H1 (cell line): ENCODE measurements at regions not wholly inside any gene's neighbourhood (a gene's known extent, or its start where the extent isn't known, plus 50 kb on each side); places are given as distances from the start of the nearest gene placed in this dataset.

Source experiments
- CTCF ChIA-PET: fragments of 300-600 bp; sonication (Branson Sonifier 250); formaldehyde crosslinking; loops from one replicate; lab custom pipeline; 2021; ENCODE audit not compliant: partially characterized antibody; lab: Charles Lee
- POLR2A ChIA-PET: fragments of 300-600 bp; sonication (Branson Sonifier 250); formaldehyde crosslinking; loops from one replicate; lab custom pipeline; 2021; ENCODE audit warnings: inconsistent platforms; ENCODE audit not compliant: partially characterized antibody; lab: Charles Lee
- DNase-seq, 2 experiments: peaks; one replicate each; pipeline versions ENCODE4 v3.0.0 to v3.0.0-alpha.2; 2010 to 2022; ENCODE audit warnings: low spot score in 2 of 2, low read depth in 1 of 2, mixed read lengths in 1 of 2
- FAIRE-seq: peaks from 2 replicates; lab custom pipeline; 2011; peaks lifted over from hg19 to GRCh38; lab: Jason Lieb, UNC
- H2AFZ ChIP-seq: 2 replicates; pipeline ENCODE4 v1.8.1; 2012; ENCODE audit warnings: low read length, inconsistent platforms
- H2AK5ac ChIP-seq: 2 replicates; pipeline ENCODE4 v1.6.1; 2013; ENCODE audit warnings: low read depth, low read length
- H2BK120ac ChIP-seq: replicated peaks from 2 replicates; pipeline ENCODE3; 2013; ENCODE audit warnings: low read depth, low read length, inconsistent platforms
- H2BK12ac ChIP-seq: 2 replicates; pipeline ENCODE4 v1.6.1; 2013; ENCODE audit warnings: low read depth, low read length
- H2BK15ac ChIP-seq: 2 replicates; pipeline ENCODE4 v1.6.1; 2013; ENCODE audit warnings: low read length
- H2BK20ac ChIP-seq: 2 replicates; pipeline ENCODE4 v1.6.1; 2013; ENCODE audit warnings: low read length
- H2BK5ac ChIP-seq: 2 replicates; pipeline ENCODE4 v1.6.1; 2013; ENCODE audit warnings: low read depth, low read length
- H3K14ac ChIP-seq: 2 replicates; pipeline ENCODE4 v1.6.1; 2013; ENCODE audit warnings: inconsistent platforms; ENCODE audit not compliant: insufficient read length
- H3K18ac ChIP-seq: 2 replicates; pipeline ENCODE4 v1.6.1; 2013; ENCODE audit warnings: low read length; ENCODE audit errors: extremely low read depth
- H3K23ac ChIP-seq: 2 replicates; pipeline ENCODE4 v1.6.1; 2013; ENCODE audit warnings: inconsistent platforms; ENCODE audit not compliant: insufficient read length
- H3K23me2 ChIP-seq: 2 replicates; pipeline ENCODE4 v1.6.1; 2013; ENCODE audit warnings: low read depth, low read length
- H3K27ac ChIP-seq: 2 replicates; pipeline ENCODE4 v1.6.1; 2011; ENCODE audit warnings: low read depth, low read length, inconsistent platforms
- H3K27me3 ChIP-seq, 4 experiments: replicated peaks in 1 of 4; 1 replicate in 1 of 4; 2 replicates in 3 of 4; pipeline versions ENCODE4 v1.6.1 to v1.8.1; 2011 to 2013; ENCODE audit warnings: low read length in 3 of 4, mild to moderate bottlenecking in 3 of 4, inconsistent platforms in 2 of 4, mixed read lengths in 2 of 4, moderate library complexity in 1 of 4; ENCODE audit not compliant: control insufficient read depth in 3 of 4, insufficient read depth in 3 of 4; ENCODE audit errors: extremely low read depth in 1 of 4
- H3K36me3 ChIP-seq, 4 experiments: 2 replicates each; pipeline versions ENCODE4 v1.6.1 to v1.8.1; 2011 to 2013; ENCODE audit warnings: mild to moderate bottlenecking in 4 of 4, low read length in 3 of 4, moderate library complexity in 2 of 4, control low read depth in 1 of 4, inconsistent platforms in 1 of 4; ENCODE audit not compliant: insufficient read depth in 4 of 4, control insufficient read depth in 2 of 4
- H3K4ac ChIP-seq: replicated peaks from 2 replicates; pipeline ENCODE3; 2013; ENCODE audit warnings: low read length, low read depth, mixed read lengths, inconsistent platforms; ENCODE audit not compliant: insufficient read length
- H3K4me1 ChIP-seq, 4 experiments: replicated peaks in 1 of 4; 1 replicate in 1 of 4; 2 replicates in 3 of 4; pipeline versions ENCODE4 v1.6.1 to v1.8.1; 2011 to 2013; ENCODE audit warnings: low read length in 3 of 4, inconsistent platforms in 2 of 4, mixed read lengths in 1 of 4; ENCODE audit not compliant: insufficient read depth in 4 of 4, control insufficient read depth in 3 of 4
- H3K4me2 ChIP-seq, 2 experiments: 2 replicates each; pipeline versions ENCODE4 v1.6.1 to v1.8.1; 2011 to 2013; ENCODE audit warnings: low read depth in 2 of 2, low read length in 2 of 2, control low read depth in 1 of 2, inconsistent platforms in 1 of 2, mild to moderate bottlenecking in 1 of 2; ENCODE audit not compliant: insufficient read depth in 1 of 2
- H3K4me3 ChIP-seq, 4 experiments: fragments of 200-600, 300-600 bp in 1 of 4; sonication (generic), shearing (Covaris generic), sonication (Bioruptor Twin) in 1 of 4; 2 replicates each; pipeline versions ENCODE4 v1.5.1 to v1.8.1; 2011 to 2016; ENCODE audit warnings: low read length in 4 of 4, low read depth in 3 of 4, control low read depth in 2 of 4, inconsistent platforms in 2 of 4, mild to moderate bottlenecking in 2 of 4, mixed read lengths in 1 of 4, moderate library complexity in 1 of 4; ENCODE audit not compliant: insufficient read depth in 2 of 4; ENCODE audit errors: extremely low read depth in 1 of 4
- H3K56ac ChIP-seq: replicated peaks from 2 replicates; pipeline ENCODE3; 2013; ENCODE audit warnings: low read depth, mild to moderate bottlenecking, mixed read lengths, low read length, inconsistent platforms; ENCODE audit not compliant: insufficient read length
- H3K79me1 ChIP-seq: 2 replicates; pipeline ENCODE4 v1.6.1; 2013; ENCODE audit warnings: low read depth, low read length, control low read depth
- H3K79me2 ChIP-seq, 2 experiments: 2 replicates each; pipeline versions ENCODE4 v1.6.1 to v1.8.1; 2012 to 2013; ENCODE audit warnings: low read length in 2 of 2, mild to moderate bottlenecking in 2 of 2, inconsistent platforms in 1 of 2; ENCODE audit not compliant: insufficient read depth in 2 of 2, control insufficient read depth in 1 of 2
- H3K9ac ChIP-seq, 4 experiments: replicated peaks in 1 of 4; 1 replicate in 1 of 4; 2 replicates in 3 of 4; pipeline versions ENCODE4 v1.6.1 to v1.8.1; 2011 to 2013; ENCODE audit warnings: low read depth in 3 of 4, low read length in 3 of 4, control low read depth in 2 of 4, mild to moderate bottlenecking in 2 of 4, moderate library complexity in 2 of 4, inconsistent platforms in 1 of 4; ENCODE audit errors: extremely low read depth in 1 of 4
- H3K9me3 ChIP-seq, 2 experiments: 2 replicates each; pipeline versions ENCODE4 v1.6.1 to v1.8.1; 2012 to 2013; ENCODE audit warnings: mild to moderate bottlenecking in 2 of 2, moderate library complexity in 2 of 2, control low read depth in 1 of 2, inconsistent platforms in 1 of 2, low read depth in 1 of 2, low read length in 1 of 2, mixed read lengths in 1 of 2; ENCODE audit not compliant: insufficient read depth in 2 of 2
- H4K20me1 ChIP-seq, 2 experiments: replicated peaks in 1 of 2; 2 replicates each; pipeline versions ENCODE3 to v1.8.1; 2011 to 2013; ENCODE audit warnings: inconsistent platforms in 2 of 2, low read length in 2 of 2, mild to moderate bottlenecking in 1 of 2; ENCODE audit not compliant: insufficient read depth in 2 of 2, control insufficient read depth in 1 of 2
- H4K5ac ChIP-seq: 2 replicates; pipeline ENCODE4 v1.6.1; 2013; ENCODE audit warnings: low read length, low read depth, mixed read lengths, inconsistent platforms; ENCODE audit not compliant: insufficient read length
- H4K8ac ChIP-seq: 2 replicates; pipeline ENCODE4 v1.8.0; 2013; ENCODE audit warnings: mild to moderate bottlenecking, moderate library complexity, low read length, inconsistent platforms; ENCODE audit not compliant: insufficient read depth; ENCODE audit errors: extremely low read depth
- H4K91ac ChIP-seq: replicated peaks from 2 replicates; pipeline ENCODE3; 2013; ENCODE audit warnings: low read length, mixed read lengths, inconsistent platforms; ENCODE audit not compliant: insufficient read length
- ATF2 ChIP-seq: IDR thresholded peaks from 2 replicates; pipeline ENCODE4 v1.6.1; 2012; ENCODE audit warnings: low read length, inconsistent platforms
- CTCF ChIP-seq, 3 experiments: IDR thresholded peaks; 1 replicate in 2 of 3; 2 replicates in 1 of 3; pipeline versions ENCODE4 v1.5.1 to v1.6.1; 2011; ENCODE audit warnings: low read length in 3 of 3, mild to moderate bottlenecking in 3 of 3, inconsistent platforms in 2 of 3, low read depth in 1 of 3, moderate library complexity in 1 of 3; ENCODE audit not compliant: insufficient read depth in 1 of 3; ENCODE audit errors: control extremely low read depth in 1 of 3
- KDM5A ChIP-seq: fragments of 200-600 bp; IDR thresholded peaks from 2 replicates; pipeline ENCODE4 v1.7.1; 2012; ENCODE audit warnings: mild to moderate bottlenecking, low read length, inconsistent platforms, mixed read lengths
- RAD21 ChIP-seq, 2 experiments: IDR thresholded peaks in 1 of 2; conservative IDR thresholded peaks in 1 of 2; 2 replicates each; pipeline ENCODE4 v1.6.1; 2011; ENCODE audit warnings: low read depth in 2 of 2, low read length in 2 of 2, improper control_type of control experiment in 1 of 2, inconsistent platforms in 1 of 2, mild to moderate bottlenecking in 1 of 2, moderate library complexity in 1 of 2
- RBBP5 ChIP-seq: IDR thresholded peaks from 2 replicates; pipeline ENCODE4 v1.7.1; 2012; ENCODE audit warnings: low read depth, mild to moderate bottlenecking, inconsistent platforms, low read length, moderate library complexity, borderline replicate concordance
- USF2 ChIP-seq: IDR thresholded peaks from 2 replicates; pipeline ENCODE4 v1.6.1; 2011; ENCODE audit warnings: low read length, improper control_type of control experiment
- WGBS, 2 experiments: shearing (Covaris generic) in 1 of 2; methylation state at CpG; one replicate each; pipeline versions ENCODE4 v1.1.6 to v1.1.7; 2013 to 2015; ENCODE audit warnings: low lambda C conversion rate in 2 of 2, mixed read lengths in 2 of 2, inconsistent platforms in 1 of 2, low coverage in 1 of 2, missing lambda C conversion rate in 1 of 2; ENCODE audit not compliant: insufficient replicate concordance in 2 of 2, insufficient coverage in 1 of 2, insufficient read length in 1 of 2; ENCODE audit errors: extremely low coverage in 1 of 2, missing lambda C conversion rate in 1 of 2; 5-methylcytosine and 5-hydroxymethylcytosine counted together

GRCh38 chr2:128410035-128410757 is 91.5 kb upstream of the HS6ST1 start:
- POLR2A ChIA-PET, result no interaction called here
- no peak overlapping the region for H3K56ac ChIP-seq
- TF ChIP-seq KDM5A, result no peak
- TF ChIP-seq RAD21 (IDR thresholded peaks at IDR 0.05 in 1 of 2, conservative IDR thresholded peaks at IDR 0.05 in 1 of 2; ENCODE audit: low read depth in 2 of 2, low read length in 2 of 2), result no peak
- TF ChIP-seq USF2, result no peak
- TF ChIP-seq CTCF (IDR thresholded peaks at IDR 0.05; ENCODE audit: control extremely low read depth in 1 of 3, insufficient read depth in 1 of 3, low read depth in 1 of 3, low read length in 3 of 3), result no peak
- no peak for TF ChIP-seq RBBP5
- TF ChIP-seq ATF2, result no peak

More at GRCh38 chr2:128410035-128410757, 91.5 kb upstream of the HS6ST1 start:
- no peak overlapping the region for H3K27ac ChIP-seq
- H3K9ac ChIP-seq, result no peak overlapping the region
- no peak overlapping the region for H4K91ac ChIP-seq
- H3K4me3 ChIP-seq, result no peak overlapping the region
- H3K4ac ChIP-seq, result no peak overlapping the region
- peak overlapping the region; percentile 50; the same call in 1 of the 2 replicates for H2BK12ac ChIP-seq
- no peaks in the 10 kb centered on the region for H3K79me1 ChIP-seq
- peaks cover 0 to 22% (median 10%) of the 10 kb centered on the region in 4 experiments; a peak in 6 of 7 replicates for H3K4me1 ChIP-seq
- H3K23ac ChIP-seq, result no peak overlapping the region
- CTCF ChIA-PET, result no interaction called here
- no peak overlapping the region for H2BK120ac ChIP-seq
- no peak overlapping the region for H2AFZ ChIP-seq
- no peaks in the 10 kb centered on the region for H3K36me3 ChIP-seq
- FAIRE-seq, result no peak
- no peaks in the 10 kb centered on the region for H4K20me1 ChIP-seq
- 0 out of 2 replicates have a peak overlapping the region, but pooled peaks have one; percentile 1 for H2AK5ac ChIP-seq
- no peak overlapping the region for H3K18ac ChIP-seq
- H2BK5ac ChIP-seq, result no peak overlapping the region; the same call in 1 of the 2 replicates
- H3K79me2 ChIP-seq, result no peaks in the 10 kb centered on the region
- no peak overlapping the region for H3K14ac ChIP-seq
- no peak overlapping the region for H4K5ac ChIP-seq
- H3K27me3 ChIP-seq, result no peaks in the 10 kb centered on the region
- no peaks in the 10 kb centered on the region for H3K23me2 ChIP-seq
- H2BK20ac ChIP-seq, result no peak overlapping the region
- H3K9me3 ChIP-seq, result no peaks in the 10 kb centered on the region; a peak in 1 of 4 replicates
- peak in 1 of 2 experiments; percentile 34 for DNase-seq
- no peak overlapping the region for H3K4me2 ChIP-seq
- no peak overlapping the region for H4K8ac ChIP-seq
- 86% methylated on average over 10 of the region's 10 CpGs; no CpG with 5 or more reads in 1 of the 2 experiments for WGBS, 2 experiments
- 0 out of 2 replicates have a peak overlapping the region, but pooled peaks have one; percentile 16 for H2BK15ac ChIP-seq
